ENCODE measurements at regions not wholly inside any gene's neighbourhood (a gene's known extent, or its start where the extent isn't known, plus 50 kb on each side); places are given as distances from the start of the nearest gene placed in this dataset.
"Not testable (repeated sequence)": the region's sequence is repeated elsewhere in the genome, so short reads cannot be mapped to it uniquely, and the experiment has no call there.

DNA sequence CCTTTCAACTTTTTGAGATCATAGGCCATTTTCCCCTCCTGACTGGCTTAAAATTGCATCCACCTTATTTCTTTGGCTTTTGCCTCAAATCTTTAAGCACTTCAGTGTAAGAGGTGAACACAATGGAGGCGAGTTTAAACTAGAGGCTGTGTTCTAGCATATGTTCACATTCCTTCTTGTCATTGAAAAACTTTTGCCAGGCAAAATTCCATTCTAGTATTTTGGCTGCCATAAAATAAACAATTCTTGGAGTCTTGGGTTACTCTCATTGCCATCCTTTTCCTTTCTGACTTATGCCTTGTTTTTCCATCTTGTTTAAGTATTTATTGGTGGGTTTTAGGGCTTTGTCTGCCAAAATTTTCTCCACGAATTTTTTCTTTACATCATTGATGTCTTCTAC lies 137.3 kb upstream of the ANXA10 start:
- DNase-seq, result no peak

DNA sequence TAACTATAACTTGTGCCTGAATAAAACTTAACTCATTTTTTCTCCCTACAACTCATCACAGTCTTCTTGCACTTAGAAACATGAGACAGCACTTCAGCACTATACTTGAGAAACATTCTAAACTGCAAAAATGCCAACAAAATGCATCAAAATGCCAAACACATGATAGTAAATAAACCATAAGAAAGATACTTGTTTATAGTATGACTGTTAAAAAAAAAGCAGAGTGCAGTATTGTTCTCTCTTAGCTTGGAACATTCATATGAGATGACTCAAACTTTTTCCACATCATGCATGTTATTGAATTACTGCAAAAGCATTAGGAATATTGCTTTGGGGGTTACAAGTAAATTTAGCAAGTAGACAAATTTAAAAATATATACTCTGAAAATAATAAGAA lies 135.7 kb upstream of the ANXA10 start:
- DNase-seq, result no peak

DNA sequence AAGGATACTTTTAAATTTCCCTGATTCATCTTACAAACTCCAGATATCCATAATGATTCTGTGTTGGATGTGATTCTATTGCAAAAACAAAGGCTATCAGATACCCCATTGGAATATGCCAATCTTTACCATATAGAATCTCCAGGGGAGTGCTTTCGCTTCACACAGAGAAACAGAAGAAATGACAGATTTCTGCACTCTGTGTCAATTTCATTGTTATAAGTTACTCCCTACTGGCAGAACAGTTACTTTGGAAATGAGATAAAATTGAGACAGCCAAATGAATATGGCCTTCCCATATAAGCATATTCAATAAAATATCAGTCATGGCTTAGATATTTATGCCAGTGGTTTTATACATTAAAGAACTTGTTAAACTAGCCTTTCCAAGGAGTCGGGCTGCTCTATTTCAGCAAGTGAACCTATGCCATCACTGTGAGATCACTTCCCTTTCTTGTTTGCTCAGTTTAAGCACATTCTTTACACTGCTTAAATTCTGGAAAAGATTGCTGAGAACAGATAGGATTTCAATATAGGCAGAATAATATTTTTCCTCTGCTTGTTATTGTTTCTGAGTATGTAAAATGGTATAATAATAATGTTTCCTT lies 127.5 kb upstream of the ANXA10 start:
- DNase-seq, result no peak

DNA sequence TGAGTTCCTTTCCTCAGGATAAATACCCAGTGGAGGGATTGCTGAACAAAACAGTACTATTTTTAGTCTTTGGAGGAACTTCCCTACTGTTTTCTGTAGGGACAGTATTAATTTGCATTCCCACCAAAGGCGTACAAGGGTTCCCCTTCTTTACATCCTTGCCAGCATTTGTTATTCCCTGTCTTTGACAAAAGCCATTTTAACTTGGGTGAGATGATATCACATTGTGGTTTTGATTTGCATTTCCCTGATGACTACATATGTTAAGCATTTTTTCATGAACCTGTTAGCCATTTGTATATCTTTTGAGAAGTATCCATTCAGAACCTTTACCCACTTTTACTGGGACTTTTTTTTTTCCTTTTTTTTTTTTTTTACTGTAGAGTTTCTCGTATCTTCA lies 126.2 kb upstream of the ANXA10 start:
- DNase-seq, result no peak

DNA sequence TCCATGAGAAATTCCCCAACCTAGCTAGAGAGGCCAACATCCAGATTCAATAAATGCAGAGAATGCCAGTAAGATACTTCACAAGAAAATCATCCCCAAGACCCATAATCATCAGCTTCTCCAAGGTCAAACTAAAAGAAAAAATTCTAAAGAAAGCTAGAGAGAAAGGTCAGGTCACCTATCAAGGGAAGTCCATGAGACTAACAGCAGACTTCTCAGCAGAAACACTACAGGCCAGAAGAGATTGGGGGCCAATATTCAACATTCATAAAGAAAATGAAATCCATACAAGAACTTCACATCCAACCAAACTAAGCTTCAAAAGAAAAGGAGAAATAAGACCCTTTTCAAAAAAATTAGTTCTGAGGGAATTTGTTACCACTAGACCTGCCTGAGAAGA lies 118.8 kb upstream of the ANXA10 start:
- no peak for DNase-seq

DNA sequence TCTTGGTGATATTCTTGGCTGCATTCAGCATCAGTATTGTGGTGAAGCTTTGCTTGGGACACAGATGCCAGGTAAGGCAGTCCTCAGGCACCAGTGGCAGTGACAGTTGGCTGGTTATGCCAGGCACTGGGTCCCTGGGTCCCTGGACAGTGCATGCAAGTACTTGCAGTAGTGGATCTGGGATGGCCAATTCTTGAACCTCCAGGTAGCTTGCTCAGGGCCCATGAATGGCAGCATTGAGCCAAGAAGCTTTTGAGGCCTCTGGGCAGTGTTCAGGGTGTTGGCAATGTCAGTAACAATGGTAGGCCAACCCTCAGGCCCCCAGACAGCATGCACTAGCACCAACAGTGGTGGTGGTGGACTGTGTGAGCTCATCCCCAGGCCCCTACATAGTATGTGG lies 106.8 kb upstream of the ANXA10 start:
- no peak for DNase-seq

DNA sequence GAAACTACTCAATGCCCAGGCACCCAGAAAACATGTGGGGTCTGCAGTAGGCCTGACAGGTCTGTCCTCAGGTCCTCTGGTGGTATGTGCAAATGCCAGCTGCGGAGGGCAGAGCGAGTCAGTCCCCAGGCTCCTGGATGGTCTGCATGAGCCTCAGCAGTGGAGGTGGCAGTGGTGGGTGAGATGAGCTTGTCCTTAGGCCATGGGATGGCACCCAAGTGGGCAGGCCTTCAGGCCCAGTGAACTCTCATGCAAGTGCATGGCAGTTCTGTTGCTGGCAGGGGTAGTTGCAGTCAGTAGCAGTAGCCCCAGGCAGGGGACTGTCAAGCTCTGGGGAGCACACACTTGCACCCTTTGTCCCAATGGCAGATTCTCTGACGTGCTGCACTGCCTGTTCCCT lies 106.3 kb upstream of the ANXA10 start:
- no peak for DNase-seq

DNA sequence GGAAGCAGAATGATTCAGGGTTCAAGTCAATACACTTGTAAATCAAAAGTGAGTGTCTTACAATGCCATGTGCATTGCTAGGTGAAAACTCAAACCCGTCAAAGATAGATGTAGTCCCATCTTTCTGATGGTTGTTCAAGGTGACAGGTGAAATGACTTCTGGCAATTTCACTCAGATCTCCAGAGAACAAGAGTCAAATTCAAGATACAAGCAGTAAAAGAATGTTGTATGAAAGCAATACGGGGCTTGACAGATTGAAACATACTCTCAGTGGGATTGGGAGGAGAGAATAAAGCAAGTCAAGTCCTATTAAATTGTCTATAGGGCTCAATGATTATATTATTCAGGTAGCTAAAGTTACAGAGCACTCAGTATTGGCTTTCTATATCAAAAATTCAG lies 105.1 kb upstream of the ANXA10 start:
- DNase-seq, result no peak

DNA sequence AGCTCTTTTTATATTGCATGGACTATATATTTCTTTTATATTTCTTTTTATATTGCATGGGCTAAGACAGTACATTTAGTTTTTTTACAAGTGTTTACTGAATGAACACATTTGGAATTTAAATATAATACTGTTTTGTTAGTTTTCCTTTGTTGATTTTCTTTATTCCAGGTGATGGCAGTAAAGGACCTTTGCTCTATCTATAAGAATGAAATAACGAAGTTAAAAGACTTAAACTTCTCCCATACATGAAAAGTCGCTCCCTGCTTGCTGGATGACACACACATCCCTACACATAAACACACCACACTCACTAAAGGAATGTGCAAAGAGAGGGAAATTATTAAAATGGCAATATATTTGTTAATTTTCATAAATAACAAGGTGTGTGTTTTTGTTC lies 102.5 kb upstream of the ANXA10 start:
- no peak for DNase-seq

DNA sequence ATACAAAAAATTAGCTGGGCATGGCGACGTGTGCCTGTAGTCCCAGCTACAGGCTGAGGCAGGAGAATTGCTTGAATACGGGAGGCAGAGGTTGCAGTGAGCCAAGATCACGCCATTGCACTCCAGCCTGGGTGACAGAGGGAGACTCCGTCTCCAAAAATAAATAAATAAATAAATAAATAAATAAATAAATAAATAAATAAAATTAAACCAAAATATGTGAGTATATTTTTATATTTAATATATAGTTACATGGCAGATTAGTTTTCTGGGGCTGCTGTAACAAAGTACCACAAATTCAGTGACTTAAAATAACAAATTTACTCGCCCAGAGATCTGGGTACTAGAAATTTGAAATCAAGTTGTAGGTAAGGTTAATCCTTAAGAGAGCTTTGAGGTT lies 84.2 kb upstream of the ANXA10 start:
- DNase-seq, result not testable (repeated sequence)

DNA sequence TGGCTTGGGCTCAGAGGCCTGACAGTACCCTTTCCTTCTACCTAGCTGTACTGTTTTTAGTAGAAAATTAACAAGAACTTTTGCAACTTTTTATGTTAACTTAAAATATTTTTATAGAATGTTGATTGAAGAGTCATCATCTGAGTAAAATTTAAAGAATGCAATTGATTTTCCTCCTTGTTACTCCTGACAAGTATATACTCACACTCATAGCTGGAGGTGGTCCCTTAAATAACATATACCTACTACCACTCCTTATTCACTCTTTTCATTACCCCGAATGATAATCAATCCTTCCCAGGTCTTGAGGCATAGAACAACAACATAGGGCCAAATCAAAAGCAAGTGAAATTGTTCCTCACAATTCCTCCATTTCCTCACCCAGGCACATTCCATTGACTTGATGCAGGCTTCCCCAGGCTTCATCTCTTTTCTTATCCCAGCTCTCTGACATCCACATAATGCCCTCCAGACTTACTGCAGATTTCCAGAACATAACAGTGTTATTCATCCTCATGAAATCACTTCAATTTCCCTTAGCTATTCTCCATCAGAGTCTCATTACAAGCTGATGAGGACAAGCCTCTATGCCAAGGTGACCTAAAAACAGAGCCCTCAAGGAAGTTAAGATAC lies 73.2 kb upstream of the ANXA10 start:
- DNase-seq, result no peak

DNA sequence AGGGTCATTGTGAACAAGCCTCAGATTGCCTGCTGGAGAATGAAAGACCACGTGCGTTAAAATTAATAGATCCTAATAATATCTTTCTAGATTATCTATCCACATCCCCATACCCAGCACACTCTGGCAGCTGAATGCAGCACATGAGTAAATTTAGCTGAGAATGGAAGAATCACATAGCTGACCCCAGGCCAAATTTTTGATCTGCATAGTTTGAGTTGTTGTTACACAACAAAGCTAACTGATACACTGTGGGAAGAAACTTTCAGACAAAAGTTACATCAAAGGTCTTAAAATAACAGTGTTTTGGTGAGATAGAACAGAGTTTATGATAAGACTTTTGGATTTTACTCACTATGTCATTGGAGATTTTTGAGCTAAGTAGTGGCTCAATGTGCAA lies 72.4 kb upstream of the ANXA10 start:
- DNase-seq, result no peak

DNA sequence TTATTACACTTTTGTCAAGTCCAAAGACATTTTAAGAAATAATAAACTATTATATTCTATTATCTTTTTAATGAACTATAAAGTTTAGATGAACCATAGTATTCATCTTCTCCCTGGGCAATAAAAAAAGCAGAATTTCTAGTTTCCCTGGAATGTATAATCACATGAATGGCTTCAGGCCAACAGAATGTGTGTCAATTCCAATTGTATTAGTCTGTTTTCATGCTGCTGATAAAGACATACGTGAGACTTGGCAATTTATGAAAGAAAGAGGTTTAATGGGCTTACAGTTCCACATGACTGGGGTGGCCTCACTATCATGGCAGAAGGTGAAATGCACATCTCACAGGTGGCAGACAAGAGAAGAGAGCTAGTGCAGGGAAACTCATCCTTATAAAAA lies 70.7 kb upstream of the ANXA10 start:
- no peak for DNase-seq

DNA sequence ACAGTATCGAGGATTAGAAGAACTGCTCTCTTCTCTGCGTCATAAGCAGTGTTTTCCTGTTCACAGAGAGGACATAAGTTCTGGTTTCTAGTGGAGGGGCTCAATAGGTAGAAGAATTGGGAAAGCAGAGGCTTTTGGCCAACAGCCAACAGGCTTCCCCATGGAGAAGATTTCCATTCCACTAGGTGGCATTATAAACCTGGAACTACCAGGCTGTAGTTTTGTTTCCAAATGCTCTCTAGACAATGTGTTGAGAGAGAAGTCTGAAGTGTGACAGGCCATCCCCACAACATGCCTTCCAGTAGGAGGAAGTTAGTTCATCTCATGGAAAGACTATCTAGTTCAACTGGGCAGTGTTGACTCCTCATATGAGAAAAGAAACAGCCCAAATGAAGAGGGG lies 63.8 kb upstream of the ANXA10 start:
- DNase-seq, result no peak

DNA sequence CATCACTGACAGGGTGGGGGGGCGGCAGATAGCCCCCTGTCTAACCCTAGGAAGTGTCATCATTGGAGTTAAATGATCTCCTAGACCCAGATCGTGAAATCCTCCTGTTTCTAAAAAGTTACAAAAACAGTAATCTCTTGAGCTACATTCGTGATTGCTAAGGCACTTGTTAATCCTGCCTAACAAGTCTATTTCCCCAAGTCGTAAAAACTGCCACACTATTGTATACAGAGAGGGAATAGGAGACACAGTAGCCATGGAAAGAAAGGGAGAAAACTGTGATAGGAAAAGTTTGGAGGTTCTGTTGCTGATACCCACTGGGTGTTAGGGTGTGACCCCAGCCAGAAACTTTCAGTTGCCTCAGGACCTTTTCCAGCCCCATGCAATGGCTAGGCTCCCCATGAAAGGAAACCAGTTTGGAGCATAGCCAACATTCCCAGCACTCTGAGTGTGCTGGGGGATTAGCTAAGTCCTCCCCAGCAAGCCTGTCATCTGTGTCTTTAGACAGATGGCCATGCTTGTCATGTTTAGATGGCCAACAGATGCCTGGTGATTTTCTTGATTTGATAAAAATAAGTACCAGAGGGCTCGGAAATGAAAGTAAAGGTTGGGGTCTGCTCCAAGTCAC lies 63.3 kb upstream of the ANXA10 start:
- no peak for DNase-seq

DNA sequence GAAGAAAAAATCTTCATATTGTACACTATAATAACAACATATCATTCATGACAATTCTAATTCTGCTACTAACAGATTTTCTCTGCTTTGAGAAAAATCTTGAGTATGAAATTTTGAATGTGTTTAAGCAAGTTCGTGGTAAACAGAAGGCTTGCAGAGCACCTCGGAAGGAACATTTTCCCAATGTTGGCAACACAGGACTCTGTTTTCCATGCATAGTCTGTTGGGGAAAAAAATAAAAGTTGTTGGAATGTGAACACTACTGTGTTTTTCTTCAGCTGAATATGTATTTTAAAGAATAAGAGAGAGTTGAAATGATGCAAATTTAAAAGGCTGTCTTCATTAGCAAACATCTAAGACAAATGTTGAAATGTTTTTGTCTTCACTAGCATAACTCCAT lies 54.7 kb upstream of the ANXA10 start:
- no peak for DNase-seq

DNA sequence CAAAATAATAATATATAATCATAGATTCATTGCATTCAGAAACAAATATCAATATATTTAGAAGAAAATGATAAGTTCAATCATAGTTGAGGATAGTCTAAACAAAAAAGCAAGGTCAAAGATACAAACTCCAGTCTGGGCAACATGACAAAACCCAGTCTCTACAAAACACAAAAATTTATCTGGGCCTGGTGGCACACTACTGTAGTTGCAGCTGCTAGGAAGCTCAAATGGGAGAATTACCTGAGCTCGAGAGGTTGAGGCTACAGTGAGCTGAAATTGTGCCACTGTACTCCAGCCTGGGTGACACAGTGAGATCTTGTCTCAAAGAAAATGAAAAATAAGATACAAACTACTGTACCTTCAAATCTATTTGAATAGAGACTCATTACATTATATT lies 52.7 kb upstream of the ANXA10 start:
- DNase-seq, result no peak
